GM06990 (cell line): ENCODE measurements at regions not wholly inside any gene's neighbourhood (a gene's known extent, or its start where the extent isn't known, plus 50 kb on each side); places are given as distances from the start of the nearest gene placed in this dataset.

Experiments used
- DNase-seq: peaks from one replicate; pipeline ENCODE4 v3.0.0-alpha.2; 2011; ENCODE audit not compliant: insufficient read length; ENCODE audit errors: extremely low read depth
- H3K27me3 ChIP-seq: replicated peaks from 2 replicates; pipeline ENCODE4 v1.6.0; 2011; ENCODE audit warnings: low read length; ENCODE audit not compliant: control insufficient read depth, insufficient read depth
- H3K36me3 ChIP-seq: 2 replicates; pipeline ENCODE4 v1.5.1; 2011; ENCODE audit warnings: low read length; ENCODE audit not compliant: control insufficient read depth, insufficient read depth
- H3K4me3 ChIP-seq: replicated peaks from 2 replicates; pipeline ENCODE4 v1.5.1; 2011; ENCODE audit warnings: low read depth, mild to moderate bottlenecking, control low read depth, low read length
- TF ChIP-seq, protein P1 (sequence below): IDR thresholded peaks from 2 replicates; pipeline ENCODE4 v1.5.1; 2011; ENCODE audit warnings: low read length, control low read depth, mild to moderate bottlenecking, inconsistent platforms; ENCODE audit not compliant: insufficient read depth, poor library complexity, severe bottlenecking

DNA sequence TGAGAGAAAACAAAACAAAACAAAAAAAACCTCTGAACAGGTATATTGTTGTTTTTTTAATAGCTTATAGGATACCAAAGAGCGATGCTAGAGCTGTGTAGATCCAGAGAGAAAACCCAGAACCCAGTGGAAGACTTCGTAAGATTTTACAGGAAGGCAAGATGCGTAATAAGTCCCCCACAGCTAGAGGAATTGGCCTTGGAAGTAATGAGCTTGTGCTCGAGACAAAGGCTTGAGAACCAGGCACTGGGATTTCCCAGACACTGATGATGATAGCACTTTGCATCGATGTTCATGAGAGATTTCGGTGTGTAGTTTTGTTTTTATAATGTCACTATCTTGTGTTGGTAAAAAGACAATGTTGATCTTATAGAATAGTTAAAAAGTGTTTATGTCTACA is 821.5 kb upstream of the IGFBP3 start:
- H3K36me3 ChIP-seq: no peaks in the 10 kb centered on the region
- no peaks in the 10 kb centered on the region for H3K27me3 ChIP-seq
- TF ChIP-seq, protein P1, sequence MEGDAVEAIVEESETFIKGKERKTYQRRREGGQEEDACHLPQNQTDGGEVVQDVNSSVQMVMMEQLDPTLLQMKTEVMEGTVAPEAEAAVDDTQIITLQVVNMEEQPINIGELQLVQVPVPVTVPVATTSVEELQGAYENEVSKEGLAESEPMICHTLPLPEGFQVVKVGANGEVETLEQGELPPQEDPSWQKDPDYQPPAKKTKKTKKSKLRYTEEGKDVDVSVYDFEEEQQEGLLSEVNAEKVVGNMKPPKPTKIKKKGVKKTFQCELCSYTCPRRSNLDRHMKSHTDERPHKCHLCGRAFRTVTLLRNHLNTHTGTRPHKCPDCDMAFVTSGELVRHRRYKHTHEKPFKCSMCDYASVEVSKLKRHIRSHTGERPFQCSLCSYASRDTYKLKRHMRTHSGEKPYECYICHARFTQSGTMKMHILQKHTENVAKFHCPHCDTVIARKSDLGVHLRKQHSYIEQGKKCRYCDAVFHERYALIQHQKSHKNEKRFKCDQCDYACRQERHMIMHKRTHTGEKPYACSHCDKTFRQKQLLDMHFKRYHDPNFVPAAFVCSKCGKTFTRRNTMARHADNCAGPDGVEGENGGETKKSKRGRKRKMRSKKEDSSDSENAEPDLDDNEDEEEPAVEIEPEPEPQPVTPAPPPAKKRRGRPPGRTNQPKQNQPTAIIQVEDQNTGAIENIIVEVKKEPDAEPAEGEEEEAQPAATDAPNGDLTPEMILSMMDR: no peak
- no peak overlapping the region for H3K4me3 ChIP-seq
- no peak for DNase-seq

- no peak for DNase-seq
- TF ChIP-seq, protein P1: no peak
- Histone ChIP-seq H3K36me3 (no peaks in the 10 kb centered on the region), H3K4me3 (no peak overlapping the region), H3K27me3 (no peaks in the 10 kb centered on the region)
Observed at GRCh38 chr7:46741938-46742540, 821.0 kb upstream of the IGFBP3 start.

DNA sequence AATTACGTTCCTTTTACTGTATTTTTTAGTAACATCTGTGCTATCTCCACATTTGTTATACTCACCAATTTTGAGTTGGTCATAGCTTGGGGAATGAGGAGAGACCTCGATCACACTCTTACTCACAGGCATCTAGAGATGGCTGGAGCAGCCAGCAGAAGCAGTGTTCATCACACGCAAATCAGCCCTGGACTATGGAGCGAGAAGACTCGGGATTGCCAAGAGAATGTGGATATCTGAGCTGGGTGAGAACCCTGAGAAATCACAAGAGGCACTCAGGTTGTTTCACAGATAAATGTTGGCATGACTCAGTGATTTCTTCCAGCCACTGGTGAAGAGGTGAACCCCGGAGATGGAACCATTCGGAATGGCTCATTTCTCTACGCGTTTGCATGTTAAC is 820.1 kb upstream of the IGFBP3 start:
- no peak for DNase-seq
- TF ChIP-seq, protein P1: no peak
- H3K27me3 ChIP-seq: no peaks in the 10 kb centered on the region
- no peaks in the 10 kb centered on the region for H3K36me3 ChIP-seq
- no peak overlapping the region for H3K4me3 ChIP-seq

DNA sequence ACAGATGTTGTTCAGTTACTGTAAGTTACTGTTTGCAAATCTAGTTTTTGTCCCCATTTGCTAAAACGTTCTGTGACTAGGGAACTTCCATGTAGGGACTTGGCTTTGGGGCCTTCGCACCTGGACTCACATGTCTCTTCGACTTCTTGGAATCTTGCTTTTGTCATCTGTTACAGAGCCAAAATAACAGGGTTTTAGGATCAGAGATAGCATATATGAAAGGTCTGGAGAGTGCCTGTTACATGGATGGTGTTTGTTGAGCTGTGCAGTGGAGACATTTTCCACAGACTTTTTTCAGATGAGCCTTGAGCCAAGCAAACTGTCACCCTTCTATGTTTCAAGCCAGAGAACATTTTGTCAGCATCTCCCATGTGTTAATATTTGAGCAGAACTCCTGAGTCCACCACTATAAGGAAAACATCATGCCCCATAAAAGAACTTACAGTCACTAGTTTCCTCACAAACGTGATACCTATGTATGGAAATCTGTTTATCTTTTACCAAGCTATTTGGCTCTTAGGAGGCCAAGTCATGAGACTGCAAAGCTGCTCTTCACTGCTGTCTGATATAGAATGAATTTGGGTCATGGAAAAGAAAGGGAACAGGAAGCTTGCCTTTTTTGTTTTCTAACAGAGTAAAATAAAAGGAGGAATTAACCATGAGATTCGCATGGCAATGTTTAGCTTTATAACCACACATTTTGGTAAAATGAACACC is 818.6 kb upstream of the IGFBP3 start:
- TF ChIP-seq, protein P1: no peak
- no peaks in the 10 kb centered on the region for H3K27me3 ChIP-seq
- DNase-seq: no peak

GRCh38 chr7:46738796-46739195 is 817.7 kb upstream of the IGFBP3 start:
- DNase-seq: no peak

More for the DNA sequence above, 818.6 kb upstream of the IGFBP3 start:
- H3K4me3 ChIP-seq: no peak overlapping the region
- H3K36me3 ChIP-seq: no peaks in the 10 kb centered on the region

More at GRCh38 chr7:46738796-46739195, 817.7 kb upstream of the IGFBP3 start:
- TF ChIP-seq, protein P1: no peak
- H3K27me3 ChIP-seq: no peaks in the 10 kb centered on the region
- H3K36me3 ChIP-seq: no peaks in the 10 kb centered on the region
- no peak overlapping the region for H3K4me3 ChIP-seq
